NCI-H748 (cell line): ENCODE measurements at regions not wholly inside any gene's neighbourhood (a gene's known extent, or its start where the extent isn't known, plus 50 kb on each side); places are given as distances from the start of the nearest gene placed in this dataset.
"Not testable (repeated sequence)": the region's sequence is repeated elsewhere in the genome, so short reads cannot be mapped to it uniquely, and the experiment has no call there.

Experiments
- DNase-seq: peaks from one replicate; lab custom pipeline; 2025; ENCODE audit not compliant: unreplicated experiment; lab: John Stamatoyannopoulos, UW

- not testable (repeated sequence) for DNase-seq
Measured at GRCh38 chr7:6988608-6989007, 162.5 kb upstream of the CCZ1B start.

GRCh38 chr7:6989968-6990367 is 163.9 kb upstream of the CCZ1B start:
- not testable (repeated sequence) for DNase-seq

- not testable (repeated sequence) for DNase-seq
Measured at GRCh38 chr7:6990426-6991152, 164.5 kb upstream of the CCZ1B start.

- peak; percentile 85 for DNase-seq
Measured at GRCh38 chr7:6991169-6991611, 165.1 kb upstream of the CCZ1B start.

- DNase-seq = not testable (repeated sequence)
Measured at GRCh38 chr7:6991686-6992085, 165.6 kb upstream of the CCZ1B start.

- not testable (repeated sequence) for DNase-seq
Measured at GRCh38 chr7:6992133-6992532, 166.1 kb upstream of the CCZ1B start.

- not testable (repeated sequence) for DNase-seq
Measured at GRCh38 chr7:6995026-6995425, 169.0 kb upstream of the CCZ1B start.

- DNase-seq = not testable (repeated sequence)
Measured at GRCh38 chr7:6995493-6996289, 169.6 kb upstream of the CCZ1B start.

GRCh38 chr7:6999067-6999666 is 173.1 kb upstream of the CCZ1B start:
- DNase-seq = not testable (repeated sequence)

- DNase-seq = peak; percentile 89
Measured at GRCh38 chr7:7002418-7003062, 176.5 kb upstream of the CCZ1B start.

- DNase-seq = no peak
Measured at GRCh38 chr7:7005303-7005702, 177.0 kb upstream of the C1GALT1 start.

GRCh38 chr7:7005949-7006348 is 176.4 kb upstream of the C1GALT1 start:
- DNase-seq = not testable (repeated sequence)

- not testable (repeated sequence) for DNase-seq
Measured at GRCh38 chr7:7011241-7011640, 171.1 kb upstream of the C1GALT1 start.

- DNase-seq = not testable (repeated sequence)
Measured at GRCh38 chr7:7011751-7012150, 170.6 kb upstream of the C1GALT1 start.

GRCh38 chr7:7014827-7015595 is 167.3 kb upstream of the C1GALT1 start:
- DNase-seq = no peak

GRCh38 chr7:7017707-7018280 is 164.6 kb upstream of the C1GALT1 start:
- no peak for DNase-seq

GRCh38 chr7:7018290-7018689 is 164.1 kb upstream of the C1GALT1 start:
- DNase-seq = no peak

- DNase-seq = no peak
Measured at GRCh38 chr7:7032221-7032620, 150.1 kb upstream of the C1GALT1 start.

- no peak for DNase-seq
Measured at GRCh38 chr7:7035851-7036250, 146.5 kb upstream of the C1GALT1 start.

- DNase-seq = not testable (repeated sequence)
Measured at GRCh38 chr7:7042286-7042893, 140.0 kb upstream of the C1GALT1 start.
